ENCODE measurements at regions not wholly inside any gene's neighbourhood (a gene's known extent, or its start where the extent isn't known, plus 50 kb on each side); places are given as distances from the start of the nearest gene placed in this dataset.

- no peak overlapping the region for H3K4me3 ChIP-seq (ENCODE audit: low read depth, low read length)
- TF ChIP-seq CTCF (IDR thresholded peaks at IDR 0.05; ENCODE audit: low read depth, low read length): no peak
These were observed 197.8 kb upstream of the FRMD6 start for GRCh38 chr14:51453869-51454268.

- no peak overlapping the region for H3K4me3 ChIP-seq (ENCODE audit: low read depth, low read length)
- no peak for TF ChIP-seq CTCF (IDR thresholded peaks at IDR 0.05; ENCODE audit: low read depth, low read length)
These were observed 197.4 kb upstream of the FRMD6 start for GRCh38 chr14:51454351-51454750.

GRCh38 chr14:51455041-51455835 lies 196.5 kb upstream of the FRMD6 start:
- no peak overlapping the region for H3K4me3 ChIP-seq (ENCODE audit: low read depth, low read length)
- TF ChIP-seq CTCF (IDR thresholded peaks at IDR 0.05; ENCODE audit: low read depth, low read length): no peak

GRCh38 chr14:51457843-51458562 lies 193.7 kb upstream of the FRMD6 start:
- no peak overlapping the region for H3K4me3 ChIP-seq (ENCODE audit: low read depth, low read length)
- no peak for TF ChIP-seq CTCF (IDR thresholded peaks at IDR 0.05; ENCODE audit: low read depth, low read length)

- no peak for TF ChIP-seq CTCF (IDR thresholded peaks at IDR 0.05; ENCODE audit: low read depth, low read length)
- H3K4me3 ChIP-seq (ENCODE audit: low read depth, low read length): no peak overlapping the region
These were observed 193.2 kb upstream of the FRMD6 start for GRCh38 chr14:51458563-51458955.

GRCh38 chr14:51460011-51460410 lies 191.7 kb upstream of the FRMD6 start:
- no peak overlapping the region for H3K4me3 ChIP-seq (ENCODE audit: low read depth, low read length)
- no peak for TF ChIP-seq CTCF (IDR thresholded peaks at IDR 0.05; ENCODE audit: low read depth, low read length)

GRCh38 chr14:51462182-51462581 lies 189.5 kb upstream of the FRMD6 start:
- no peak for TF ChIP-seq CTCF (IDR thresholded peaks at IDR 0.05; ENCODE audit: low read depth, low read length)
- H3K4me3 ChIP-seq (ENCODE audit: low read depth, low read length): no peak overlapping the region
